H1 (cell line): ENCODE measurements at regions not wholly inside any gene's neighbourhood (a gene's known extent, or its start where the extent isn't known, plus 50 kb on each side); places are given as distances from the start of the nearest gene placed in this dataset.

Source experiments
- CBX8 ChIP-seq: fragments of 300-800, 300-1000 bp; sonication (generic); IDR thresholded peaks from 2 replicates; pipeline ENCODE4 v1.7.1; 2016; ENCODE audit warnings: low read depth, low read length, borderline replicate concordance
- POU5F1 ChIP-seq: IDR thresholded peaks from 2 replicates; pipeline ENCODE4 v1.6.1; 2011; ENCODE audit warnings: low read depth, mild to moderate bottlenecking, low read length, moderate library complexity
- RBBP5 ChIP-seq: IDR thresholded peaks from 2 replicates; pipeline ENCODE4 v1.7.1; 2012; ENCODE audit warnings: low read depth, mild to moderate bottlenecking, inconsistent platforms, low read length, moderate library complexity, borderline replicate concordance
- TF ChIP-seq, protein P1 (sequence below): IDR thresholded peaks from 2 replicates; pipeline ENCODE4 v1.6.1; 2011; ENCODE audit warnings: low read depth, mild to moderate bottlenecking, low read length; ENCODE audit not compliant: insufficient read depth

DNA sequence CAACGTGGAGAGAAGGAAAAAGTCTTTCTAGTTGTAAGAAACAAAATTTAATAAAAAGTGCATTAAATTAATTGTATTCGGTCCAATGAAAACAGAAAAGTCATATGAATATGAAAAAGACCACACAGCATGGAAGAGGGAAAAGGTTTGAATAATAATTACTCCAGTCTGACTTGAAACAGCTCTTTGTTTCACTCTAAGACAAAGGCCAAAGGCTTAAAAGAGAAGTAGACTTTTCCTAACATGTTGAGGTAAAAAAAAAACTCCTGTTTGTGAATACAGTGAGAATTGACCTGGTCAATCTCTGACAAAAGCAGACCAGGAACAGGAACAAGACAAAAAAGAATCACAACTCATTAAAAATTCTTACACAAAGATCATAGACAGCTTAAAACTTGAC lies 429.8 kb downstream of the TOX3 start (continued):
- TF ChIP-seq CBX8: no peak
- no peak for TF ChIP-seq POU5F1
- TF ChIP-seq RBBP5: no peak
- TF ChIP-seq, protein P1, sequence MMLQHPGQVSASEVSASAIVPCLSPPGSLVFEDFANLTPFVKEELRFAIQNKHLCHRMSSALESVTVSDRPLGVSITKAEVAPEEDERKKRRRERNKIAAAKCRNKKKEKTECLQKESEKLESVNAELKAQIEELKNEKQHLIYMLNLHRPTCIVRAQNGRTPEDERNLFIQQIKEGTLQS: no peak
